ENCODE measurements at regions not wholly inside any gene's neighbourhood (a gene's known extent, or its start where the extent isn't known, plus 50 kb on each side); places are given as distances from the start of the nearest gene placed in this dataset.
"Not testable (repeated sequence)": the region's sequence is repeated elsewhere in the genome, so short reads cannot be mapped to it uniquely, and the experiment has no call there.

- not testable (repeated sequence) for H3K9me3 ChIP-seq (ENCODE audit: control insufficient read depth, low read depth, low read length); H3K27ac ChIP-seq (ENCODE audit: low read length); H3K9ac ChIP-seq (ENCODE audit: low read length); H3K4me1 ChIP-seq (ENCODE audit: control insufficient read depth, low read depth, low read length); H3K36me3 ChIP-seq (ENCODE audit: control insufficient read depth, low read depth, low read length); H3K27me3 ChIP-seq (ENCODE audit: control insufficient read depth, insufficient read depth, low read length)
- peak overlapping the region; percentile 70 for H3K4me3 ChIP-seq (ENCODE audit: low read length)
Observed at GRCh38 chr6:57813271-57814075, 496.0 kb downstream of the PRIM2 start.

GRCh38 chr6:57815826-57816225, 498.4 kb downstream of the PRIM2 start:
- H3K4me1 ChIP-seq (ENCODE audit: control insufficient read depth, low read depth, low read length); H3K27ac ChIP-seq (ENCODE audit: low read length); H3K9ac ChIP-seq (ENCODE audit: low read length); H3K4me3 ChIP-seq (ENCODE audit: low read length); H3K9me3 ChIP-seq (ENCODE audit: control insufficient read depth, low read depth, low read length); H3K36me3 ChIP-seq (ENCODE audit: control insufficient read depth, low read depth, low read length): not testable (repeated sequence)
- peaks cover 11% of the 10 kb centered on the region for H3K27me3 ChIP-seq (ENCODE audit: control insufficient read depth, insufficient read depth, low read length)

DNA sequence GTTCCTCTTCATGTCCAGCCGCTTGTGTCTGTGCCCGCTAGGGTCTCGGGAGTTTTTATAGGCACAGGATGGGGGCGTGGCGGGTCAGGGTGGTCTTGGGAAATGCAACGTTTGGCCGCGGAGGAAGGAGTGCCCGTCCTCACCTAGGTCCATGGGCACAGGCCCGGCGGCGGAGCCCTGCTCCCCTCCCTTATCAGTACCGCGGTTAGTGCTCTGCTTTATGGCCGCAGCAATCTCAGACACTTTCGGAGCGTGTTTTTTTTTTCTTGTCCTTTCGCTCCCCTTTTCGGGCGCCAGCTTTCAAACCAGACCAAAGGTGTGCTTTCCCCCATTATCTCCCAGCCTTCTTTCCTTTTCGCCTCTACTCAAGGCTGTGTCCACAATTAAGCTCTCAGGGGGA, 503.9 kb downstream of the PRIM2 start:
- not testable (repeated sequence) for H3K36me3 ChIP-seq (ENCODE audit: control insufficient read depth, low read depth, low read length); H3K4me1 ChIP-seq (ENCODE audit: control insufficient read depth, low read depth, low read length); H3K9ac ChIP-seq (ENCODE audit: low read length); H3K9me3 ChIP-seq (ENCODE audit: control insufficient read depth, low read depth, low read length); H3K4me3 ChIP-seq (ENCODE audit: low read length); H3K27ac ChIP-seq (ENCODE audit: low read length)
- peaks cover 22% of the 10 kb centered on the region for H3K27me3 ChIP-seq (ENCODE audit: control insufficient read depth, insufficient read depth, low read length)

DNA sequence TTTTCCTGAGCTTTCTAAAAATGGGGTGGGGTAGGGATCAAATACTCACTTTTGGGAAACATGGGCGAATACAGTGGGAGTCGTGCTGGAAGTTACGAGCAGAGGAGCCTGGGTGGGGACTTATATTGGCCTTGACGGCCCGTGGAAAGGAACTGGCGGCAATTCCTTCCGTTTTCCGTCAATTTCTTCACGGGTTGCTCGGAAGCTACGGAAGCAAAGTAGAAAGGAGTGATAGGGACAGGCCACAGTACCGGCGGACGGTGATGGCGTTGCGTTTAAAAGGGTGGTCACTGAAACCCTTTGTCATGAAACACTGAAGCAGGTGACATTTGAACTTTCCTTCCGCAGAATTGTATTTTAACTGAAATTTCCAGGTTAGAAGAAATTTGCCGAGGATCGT, 505.0 kb downstream of the PRIM2 start:
- Histone ChIP-seq H3K27me3 (ENCODE audit: control insufficient read depth, insufficient read depth, low read length) (peaks cover 22% of the 10 kb centered on the region), H3K4me3 (ENCODE audit: low read length) (peak overlapping the region; percentile 46)
- not testable (repeated sequence) for H3K36me3 ChIP-seq (ENCODE audit: control insufficient read depth, low read depth, low read length); H3K27ac ChIP-seq (ENCODE audit: low read length); H3K4me1 ChIP-seq (ENCODE audit: control insufficient read depth, low read depth, low read length); H3K9ac ChIP-seq (ENCODE audit: low read length); H3K9me3 ChIP-seq (ENCODE audit: control insufficient read depth, low read depth, low read length)

DNA sequence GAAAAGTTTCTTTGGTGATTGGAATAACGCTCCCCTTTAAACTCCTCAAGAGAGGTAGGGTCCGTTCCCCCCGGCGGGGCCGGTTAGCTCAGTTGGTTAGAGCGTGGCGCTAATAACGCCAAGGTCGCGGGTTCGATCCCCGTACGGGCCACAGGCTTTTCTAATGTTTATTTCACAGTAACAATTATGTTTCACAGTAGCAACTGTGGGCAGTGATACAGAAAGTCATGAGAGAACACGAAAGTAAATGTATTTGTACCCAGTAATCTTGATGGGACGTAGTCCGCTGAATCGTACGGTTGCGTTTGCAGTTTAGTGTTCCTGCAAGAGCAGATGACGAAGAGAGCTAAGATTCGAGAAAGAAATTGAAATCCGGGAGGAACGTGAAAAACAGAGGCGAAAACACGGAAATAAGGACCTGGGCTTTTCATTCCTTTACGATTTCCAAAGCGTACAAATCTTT, 505.5 kb downstream of the PRIM2 start:
- no peaks in the 10 kb centered on the region for H3K9me3 ChIP-seq (ENCODE audit: control insufficient read depth, low read depth, low read length)
- H3K4me1 ChIP-seq (ENCODE audit: control insufficient read depth, low read depth, low read length), result no peaks in the 10 kb centered on the region
- H3K27ac ChIP-seq (ENCODE audit: low read length), result no peak overlapping the region
- no peaks in the 10 kb centered on the region for H3K36me3 ChIP-seq (ENCODE audit: control insufficient read depth, low read depth, low read length)
- peak overlapping the region; percentile 46 for H3K4me3 ChIP-seq (ENCODE audit: low read length)
- H3K9ac ChIP-seq (ENCODE audit: low read length), result no peak overlapping the region
- peaks cover 19% of the 10 kb centered on the region for H3K27me3 ChIP-seq (ENCODE audit: control insufficient read depth, insufficient read depth, low read length)

- H3K9me3 ChIP-seq (ENCODE audit: control insufficient read depth, low read depth, low read length); H3K27ac ChIP-seq (ENCODE audit: low read length); H3K9ac ChIP-seq (ENCODE audit: low read length); H3K4me1 ChIP-seq (ENCODE audit: control insufficient read depth, low read depth, low read length); H3K36me3 ChIP-seq (ENCODE audit: control insufficient read depth, low read depth, low read length); H3K4me3 ChIP-seq (ENCODE audit: low read length); H3K27me3 ChIP-seq (ENCODE audit: control insufficient read depth, insufficient read depth, low read length): not testable (repeated sequence)
Observed at GRCh38 chr6:57837622-57838209, 520.3 kb downstream of the PRIM2 start.

- H3K9me3 ChIP-seq (ENCODE audit: control insufficient read depth, low read depth, low read length); H3K9ac ChIP-seq (ENCODE audit: low read length); H3K4me1 ChIP-seq (ENCODE audit: control insufficient read depth, low read depth, low read length); H3K36me3 ChIP-seq (ENCODE audit: control insufficient read depth, low read depth, low read length); H3K4me3 ChIP-seq (ENCODE audit: low read length); H3K27me3 ChIP-seq (ENCODE audit: control insufficient read depth, insufficient read depth, low read length); H3K27ac ChIP-seq (ENCODE audit: low read length): not testable (repeated sequence)
Observed at GRCh38 chr6:57841551-57841950, 524.1 kb downstream of the PRIM2 start.

DNA sequence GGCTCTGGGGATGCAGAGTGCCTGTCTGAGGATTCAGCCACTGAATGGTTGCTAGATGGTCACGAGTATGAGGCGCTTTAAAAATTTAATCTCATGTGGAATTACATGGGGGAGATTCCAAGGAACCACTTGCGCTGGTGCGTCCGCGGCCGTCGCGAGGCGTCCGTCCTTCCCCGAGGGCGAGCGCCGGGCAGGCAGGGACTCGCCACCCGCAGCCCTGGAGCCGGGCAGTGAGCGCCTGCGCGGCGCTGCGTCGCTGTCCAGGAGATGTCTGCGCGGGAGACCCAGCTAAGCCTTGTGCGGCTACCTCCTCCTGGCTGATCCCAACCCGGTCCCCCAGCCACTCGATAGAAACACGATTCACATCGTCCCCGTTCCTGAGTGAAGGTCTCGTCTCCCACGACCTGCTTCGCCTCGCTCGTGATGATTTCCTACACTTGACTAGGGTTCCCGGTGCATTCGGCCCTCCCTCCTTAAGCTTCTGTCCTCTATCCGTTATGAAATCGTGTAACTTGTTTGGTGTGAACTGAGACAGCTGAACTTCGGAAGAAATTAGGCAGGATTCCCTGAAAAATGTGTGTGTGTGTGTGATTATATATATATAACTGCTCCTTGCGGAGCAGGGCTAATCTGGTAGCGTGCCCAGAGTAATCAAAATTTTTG, 536.4 kb downstream of the PRIM2 start:
- peaks cover 11% of the 10 kb centered on the region for H3K27me3 ChIP-seq (ENCODE audit: control insufficient read depth, insufficient read depth, low read length)
- not testable (repeated sequence) for H3K4me1 ChIP-seq (ENCODE audit: control insufficient read depth, low read depth, low read length); H3K27ac ChIP-seq (ENCODE audit: low read length); H3K4me3 ChIP-seq (ENCODE audit: low read length); H3K9me3 ChIP-seq (ENCODE audit: control insufficient read depth, low read depth, low read length); H3K36me3 ChIP-seq (ENCODE audit: control insufficient read depth, low read depth, low read length); H3K9ac ChIP-seq (ENCODE audit: low read length)

GRCh38 chr6:57860481-57861315, 543.3 kb downstream of the PRIM2 start:
- H3K4me1 ChIP-seq (ENCODE audit: control insufficient read depth, low read depth, low read length); H3K9ac ChIP-seq (ENCODE audit: low read length); H3K27me3 ChIP-seq (ENCODE audit: control insufficient read depth, insufficient read depth, low read length); H3K36me3 ChIP-seq (ENCODE audit: control insufficient read depth, low read depth, low read length); H3K4me3 ChIP-seq (ENCODE audit: low read length); H3K27ac ChIP-seq (ENCODE audit: low read length); H3K9me3 ChIP-seq (ENCODE audit: control insufficient read depth, low read depth, low read length): not testable (repeated sequence)

- H3K9me3 ChIP-seq (ENCODE audit: control insufficient read depth, low read depth, low read length), result peaks cover 24% of the 10 kb centered on the region
- H3K4me3 ChIP-seq (ENCODE audit: low read length); H3K9ac ChIP-seq (ENCODE audit: low read length); H3K27ac ChIP-seq (ENCODE audit: low read length); H3K36me3 ChIP-seq (ENCODE audit: control insufficient read depth, low read depth, low read length); H3K27me3 ChIP-seq (ENCODE audit: control insufficient read depth, insufficient read depth, low read length); H3K4me1 ChIP-seq (ENCODE audit: control insufficient read depth, low read depth, low read length): not testable (repeated sequence)
Observed at GRCh38 chr6:57870083-57870482, 552.7 kb downstream of the PRIM2 start.

- H3K9ac ChIP-seq (ENCODE audit: low read length); H3K36me3 ChIP-seq (ENCODE audit: control insufficient read depth, low read depth, low read length); H3K4me1 ChIP-seq (ENCODE audit: control insufficient read depth, low read depth, low read length); H3K4me3 ChIP-seq (ENCODE audit: low read length); H3K27me3 ChIP-seq (ENCODE audit: control insufficient read depth, insufficient read depth, low read length); H3K27ac ChIP-seq (ENCODE audit: low read length): not testable (repeated sequence)
- peaks cover 24% of the 10 kb centered on the region for H3K9me3 ChIP-seq (ENCODE audit: control insufficient read depth, low read depth, low read length)
Observed at GRCh38 chr6:57873424-57873823, 556.0 kb downstream of the PRIM2 start.
